ENCODE measurements at regions not wholly inside any gene's neighbourhood (a gene's known extent, or its start where the extent isn't known, plus 50 kb on each side); places are given as distances from the start of the nearest gene placed in this dataset.

DNA sequence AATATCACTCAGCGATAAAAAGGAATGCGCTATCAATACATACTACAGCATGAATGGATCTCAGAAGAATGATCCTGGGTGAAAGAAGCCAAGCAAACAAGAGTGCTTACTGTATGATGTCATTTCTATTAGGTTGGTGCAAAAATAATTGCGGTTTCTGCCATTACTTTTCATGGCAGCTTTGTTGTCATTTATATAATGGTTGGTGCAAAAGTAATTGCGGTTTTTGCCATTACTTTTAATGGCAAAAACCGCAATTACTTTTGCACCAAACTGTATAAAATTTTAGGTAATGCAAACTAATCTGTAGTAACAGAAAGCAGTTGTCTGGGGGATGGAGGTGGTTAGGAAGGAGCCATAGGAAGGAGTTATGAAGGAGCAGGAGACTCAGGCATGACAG, 318.3 kb upstream of the ZMIZ1 start:
- no peak for DNase-seq

DNA sequence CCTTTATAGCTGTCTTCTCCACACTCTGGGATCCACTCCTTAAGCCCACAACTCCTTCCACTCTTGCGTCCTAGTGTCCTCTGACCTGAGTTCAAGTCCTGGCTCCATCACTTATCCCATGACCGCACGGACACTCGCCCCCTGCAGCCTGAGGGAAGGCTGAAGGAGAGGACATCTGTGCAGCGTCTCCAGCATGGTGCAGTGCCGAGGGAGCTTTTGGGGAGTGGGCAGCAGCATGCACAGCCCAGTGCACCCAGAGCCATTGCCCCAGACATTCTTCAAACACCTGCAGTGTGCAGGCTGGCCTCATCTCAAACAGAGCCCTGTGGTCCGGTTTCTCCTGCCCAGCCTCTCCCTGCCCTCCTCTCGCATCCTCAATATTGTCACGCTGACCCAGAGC, 317.1 kb upstream of the ZMIZ1 start:
- no peak for DNase-seq

DNA sequence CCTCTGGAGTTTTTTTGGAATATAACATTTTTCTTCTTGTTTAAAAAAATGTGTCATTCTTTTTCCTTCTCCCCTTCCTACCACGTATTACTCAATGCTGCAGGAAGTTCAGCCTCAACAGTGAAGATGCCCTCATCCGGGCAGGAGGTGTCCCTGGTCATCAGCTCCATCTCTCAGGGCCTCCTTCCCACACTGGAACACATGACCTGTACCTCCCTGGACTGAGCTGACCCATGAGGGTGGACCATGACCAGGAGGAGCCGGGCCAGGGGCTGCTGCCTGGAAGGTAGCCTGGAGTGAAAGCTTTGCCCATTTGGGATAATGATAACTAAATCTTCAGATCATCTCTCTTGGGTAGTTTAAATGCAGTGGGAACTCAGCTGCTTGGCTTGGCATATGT, 316.5 kb upstream of the ZMIZ1 start:
- no peak for DNase-seq

DNA sequence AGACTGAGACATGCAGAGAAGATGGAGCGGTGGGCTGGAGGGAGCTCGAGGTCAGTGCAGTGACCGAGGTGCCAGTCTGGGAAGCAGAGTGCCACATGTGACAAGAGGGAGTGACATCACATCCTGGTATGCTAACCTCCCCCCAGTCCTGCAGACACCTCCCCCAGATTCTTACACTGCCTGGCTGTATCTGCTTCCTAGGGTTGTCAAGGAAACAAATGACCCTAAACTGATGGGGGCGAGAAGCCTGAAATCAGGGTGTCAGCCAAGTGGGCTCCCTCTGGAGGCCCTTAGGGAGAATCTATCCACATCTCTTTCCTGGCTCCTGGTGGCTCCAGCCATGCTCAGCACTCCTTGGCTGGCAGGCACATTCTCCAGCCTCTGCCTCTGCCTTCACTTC, 316.1 kb upstream of the ZMIZ1 start:
- no peak for DNase-seq

DNA sequence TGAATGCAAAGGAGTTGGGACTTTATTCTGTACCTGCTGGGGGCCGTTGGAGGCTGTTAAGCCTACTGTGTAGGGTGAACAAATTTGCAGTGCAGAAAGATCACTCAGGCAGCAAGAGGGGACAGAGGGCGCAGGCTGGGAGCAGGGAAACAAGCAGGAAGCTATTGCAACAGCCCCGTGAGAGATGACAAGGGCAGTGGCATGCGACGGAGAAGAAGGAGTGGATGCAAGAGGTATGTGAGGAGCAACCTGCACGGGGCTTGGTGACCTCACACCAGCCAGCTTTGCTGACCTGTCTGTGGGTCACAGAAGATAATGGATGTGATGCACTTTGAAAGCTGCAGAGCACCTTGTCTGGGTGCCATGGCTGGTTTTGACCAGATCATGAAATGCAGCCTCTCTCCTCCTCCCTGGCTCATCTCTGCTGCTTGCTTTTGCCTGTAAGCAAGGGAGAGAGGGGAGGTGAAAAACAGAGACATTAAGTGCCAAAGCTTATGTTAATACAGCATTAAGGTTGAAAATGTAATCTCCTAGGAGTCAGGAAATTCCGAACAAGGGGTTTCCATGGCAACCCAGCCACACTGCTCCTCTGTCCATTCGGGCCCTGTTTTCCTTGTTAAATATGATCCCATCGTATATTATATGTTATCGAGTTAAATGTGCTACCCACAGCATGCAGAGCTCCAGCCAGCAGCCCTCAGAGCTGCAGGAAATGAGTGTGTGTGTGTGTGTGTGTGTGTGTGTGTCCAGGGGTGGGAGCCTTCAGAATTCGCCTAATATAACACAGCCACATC, 314.3 kb upstream of the ZMIZ1 start:
- DNase-seq: no peak

DNA sequence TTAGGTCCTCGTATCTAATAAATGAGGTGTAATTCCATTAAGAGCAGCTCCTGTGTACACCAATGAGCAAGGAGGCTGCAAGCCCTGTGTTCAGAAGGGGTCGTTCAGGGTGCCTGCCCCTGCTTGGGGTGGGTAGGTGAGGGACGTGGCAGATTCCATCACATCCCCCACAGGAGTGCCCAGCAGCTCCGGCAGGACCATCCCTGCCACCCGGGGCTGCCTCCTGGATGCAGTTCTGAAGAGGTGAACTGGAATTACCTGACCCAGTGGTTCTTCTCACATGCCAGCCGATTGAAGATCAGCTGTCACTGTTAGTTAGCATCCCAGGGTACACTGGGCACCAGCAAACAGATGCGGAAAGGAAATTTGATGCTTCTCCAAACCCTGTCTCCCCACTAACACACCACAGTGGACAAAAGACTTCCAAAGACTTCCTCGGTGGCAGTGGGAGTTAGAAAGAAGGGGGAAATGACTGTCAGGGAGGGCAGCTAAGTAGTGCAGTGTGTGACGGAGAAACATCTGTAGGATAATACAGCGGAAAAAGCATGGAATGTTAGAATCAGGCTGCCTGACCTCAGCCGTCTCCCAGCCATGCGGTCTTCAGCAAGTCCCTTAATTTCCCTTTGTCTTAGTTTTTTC, 313.6 kb upstream of the ZMIZ1 start:
- no peak for DNase-seq

DNA sequence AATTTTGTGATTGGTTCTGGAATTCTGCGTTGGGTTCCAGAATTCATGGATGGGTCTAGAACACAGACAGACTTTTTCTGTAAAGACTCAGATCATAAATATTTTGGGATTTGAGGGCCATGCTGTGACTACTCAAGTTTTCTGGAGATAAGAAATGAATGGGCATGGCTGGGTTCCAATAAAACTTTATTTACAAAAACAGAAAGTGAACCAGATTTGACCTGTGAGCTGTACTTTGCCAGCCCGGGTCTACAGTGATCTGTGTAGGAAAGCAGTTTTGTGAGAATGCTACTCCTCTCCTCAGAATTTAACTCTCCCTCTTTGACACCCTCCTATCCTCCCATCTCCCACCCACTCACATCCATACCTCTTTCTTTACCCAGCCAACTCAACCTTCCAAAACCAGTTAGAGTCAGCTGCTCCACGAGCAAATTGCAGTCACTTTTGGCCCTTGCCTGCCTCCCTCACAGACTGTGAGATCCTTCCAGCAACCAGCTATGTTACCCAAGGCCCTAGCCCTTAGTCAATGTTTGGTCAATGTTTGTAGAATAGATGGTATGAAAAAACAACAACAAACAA, 312.8 kb upstream of the ZMIZ1 start:
- no peak for DNase-seq

DNA sequence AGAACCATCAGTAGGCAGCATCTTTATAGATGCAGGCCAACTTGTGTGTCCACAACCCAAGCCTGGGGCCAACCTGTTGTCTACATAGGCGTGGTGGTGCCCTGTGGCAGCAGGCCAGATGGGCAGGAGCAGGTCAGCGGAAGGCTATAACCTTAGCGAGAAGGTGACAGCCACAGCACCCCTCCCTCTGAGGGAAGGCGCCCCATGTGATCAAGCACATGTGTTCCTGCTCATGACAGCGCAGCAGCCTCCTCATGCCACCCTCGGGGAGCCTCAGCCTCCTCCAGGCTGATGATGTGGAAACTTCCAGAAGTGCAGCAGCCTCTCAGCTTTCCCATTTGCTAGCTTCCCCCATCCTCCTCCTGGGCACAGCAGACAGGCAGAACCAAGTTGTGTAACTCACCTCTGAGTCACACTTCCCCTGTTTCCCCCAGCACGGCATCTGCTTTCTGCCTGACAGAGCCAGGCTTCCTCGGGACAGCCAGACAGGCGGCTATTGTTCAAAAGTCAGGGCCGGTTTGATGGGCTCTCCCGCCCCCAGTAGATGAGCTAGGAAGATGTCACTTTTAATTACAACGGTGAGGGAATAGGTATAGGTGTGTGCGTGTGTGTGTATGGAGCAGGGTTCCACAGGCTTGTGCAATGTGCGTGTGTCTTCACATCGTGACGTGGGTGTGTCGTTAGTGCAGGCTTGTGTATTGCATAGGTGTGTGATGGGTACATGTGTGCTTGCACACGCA, 312.0 kb upstream of the ZMIZ1 start:
- no peak for DNase-seq

DNA sequence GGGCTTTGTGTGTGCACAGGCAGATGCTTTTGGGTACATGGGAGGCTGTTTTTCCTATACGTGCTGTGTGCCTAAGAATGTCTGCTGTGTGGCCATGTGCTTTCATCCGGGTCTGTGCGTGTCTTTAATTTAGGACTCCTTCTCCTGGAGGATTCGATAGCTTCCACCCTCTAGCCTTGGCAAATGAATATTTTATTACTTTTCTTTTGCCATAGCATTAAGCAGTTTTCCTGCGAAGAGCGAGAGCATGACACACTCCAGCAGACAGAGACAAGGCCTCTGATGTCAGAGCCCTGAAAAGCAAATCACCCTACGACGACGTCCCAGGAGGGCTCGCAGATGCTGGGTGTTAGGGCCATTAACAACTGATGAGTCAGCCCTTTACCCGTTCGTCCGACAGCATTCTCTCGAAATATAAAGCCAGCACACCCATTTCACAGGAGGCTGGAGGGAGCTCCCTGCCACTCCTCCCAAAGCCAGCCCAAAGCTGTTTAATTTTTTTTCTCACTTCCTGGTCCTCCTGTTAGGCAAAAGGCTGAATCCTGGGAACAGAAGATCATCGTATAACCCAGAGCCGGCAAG, 311.3 kb upstream of the ZMIZ1 start:
- DNase-seq: no peak

DNA sequence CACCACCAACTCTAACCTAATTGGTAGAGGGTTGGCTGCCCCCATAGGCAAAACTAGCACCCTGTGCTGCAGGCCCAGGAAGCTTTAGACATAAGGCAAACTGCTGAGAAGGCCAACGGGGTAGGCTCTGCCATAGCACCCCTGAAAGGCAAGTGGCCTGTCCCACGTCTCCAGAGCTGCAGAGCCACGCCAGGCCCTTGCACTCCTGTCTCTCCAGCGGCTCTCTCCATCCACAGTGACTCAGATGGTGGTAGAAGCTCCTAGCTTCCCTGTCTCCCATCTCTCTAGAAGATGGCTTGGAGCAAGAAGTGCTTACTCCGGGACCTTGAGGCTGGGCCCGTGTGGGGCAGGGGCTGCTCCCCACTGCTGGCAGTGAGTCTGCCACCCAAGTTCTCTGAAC, 310.6 kb upstream of the ZMIZ1 start:
- no peak for DNase-seq

DNA sequence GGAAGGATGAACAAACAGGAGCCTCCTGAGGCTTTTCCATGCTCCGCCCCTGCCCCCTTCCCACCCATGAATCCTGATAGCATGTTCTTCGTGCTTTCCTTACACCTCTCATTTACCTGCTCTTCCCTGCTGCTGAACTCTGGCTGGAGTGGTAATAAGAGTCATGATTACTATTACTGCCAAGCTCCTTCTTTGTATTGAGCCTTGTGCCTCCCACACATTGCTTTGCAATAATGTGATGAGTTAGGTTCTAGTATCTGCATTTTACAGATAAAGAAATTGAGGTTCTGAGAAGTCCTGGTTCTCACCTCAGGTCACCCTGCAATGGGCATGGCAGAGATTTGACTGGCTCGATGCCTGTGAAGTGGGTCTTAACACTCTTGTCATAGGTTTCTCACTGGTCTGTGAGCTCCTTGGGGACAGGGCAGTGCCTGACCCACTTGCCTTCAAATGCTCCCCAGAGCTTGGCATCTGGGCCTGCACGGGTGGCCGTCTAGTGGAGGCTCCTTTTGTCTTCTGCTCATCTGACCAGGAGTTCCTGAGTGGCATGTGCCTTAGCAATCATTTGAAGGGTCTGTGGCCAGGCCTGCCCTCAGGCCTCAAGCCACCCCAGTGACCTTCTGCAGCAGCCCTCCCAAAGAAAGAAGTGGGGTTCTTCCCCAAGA, 309.2 kb upstream of the ZMIZ1 start:
- no peak for DNase-seq

DNA sequence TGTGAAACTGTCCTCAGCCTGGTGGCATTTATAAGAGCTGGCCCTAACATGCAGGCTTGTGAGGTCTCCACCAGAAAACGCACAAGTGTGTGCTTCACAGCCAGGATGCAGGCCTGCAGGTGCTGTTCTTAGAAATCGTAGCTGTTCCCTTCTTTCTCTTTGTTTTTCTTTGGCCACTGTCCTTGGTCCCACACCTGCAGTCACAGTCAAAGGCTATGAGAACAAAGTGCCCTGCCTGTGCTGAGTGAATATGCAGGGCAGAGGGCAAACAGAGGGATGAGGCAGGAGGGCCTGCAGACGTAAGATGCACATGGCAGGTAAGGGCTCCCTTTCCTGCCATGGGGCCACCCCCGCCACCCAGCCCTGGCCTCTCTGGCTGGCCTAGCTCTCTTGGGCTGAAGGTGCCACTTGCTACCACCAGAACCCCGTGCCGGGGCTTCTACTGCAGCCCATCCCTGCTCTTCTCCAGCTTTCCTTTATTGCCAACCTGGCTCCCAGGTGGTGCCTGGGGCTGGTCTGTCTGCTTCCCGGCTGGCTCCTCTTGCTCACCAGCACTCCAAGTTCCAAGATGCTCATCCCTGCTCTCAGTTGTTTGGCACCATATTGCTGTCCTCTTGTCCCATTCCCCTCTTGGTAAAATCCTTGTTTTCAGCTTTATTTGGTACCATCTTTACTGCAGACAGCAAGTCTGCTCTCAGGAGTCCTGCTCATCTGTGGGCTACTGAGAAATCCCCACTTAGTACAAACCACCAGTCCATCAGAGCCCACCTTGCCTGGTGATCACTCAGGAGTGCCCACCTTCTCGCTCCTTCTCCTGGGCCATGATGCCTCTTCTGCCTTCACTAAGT, 308.1 kb upstream of the ZMIZ1 start:
- DNase-seq: no peak

DNA sequence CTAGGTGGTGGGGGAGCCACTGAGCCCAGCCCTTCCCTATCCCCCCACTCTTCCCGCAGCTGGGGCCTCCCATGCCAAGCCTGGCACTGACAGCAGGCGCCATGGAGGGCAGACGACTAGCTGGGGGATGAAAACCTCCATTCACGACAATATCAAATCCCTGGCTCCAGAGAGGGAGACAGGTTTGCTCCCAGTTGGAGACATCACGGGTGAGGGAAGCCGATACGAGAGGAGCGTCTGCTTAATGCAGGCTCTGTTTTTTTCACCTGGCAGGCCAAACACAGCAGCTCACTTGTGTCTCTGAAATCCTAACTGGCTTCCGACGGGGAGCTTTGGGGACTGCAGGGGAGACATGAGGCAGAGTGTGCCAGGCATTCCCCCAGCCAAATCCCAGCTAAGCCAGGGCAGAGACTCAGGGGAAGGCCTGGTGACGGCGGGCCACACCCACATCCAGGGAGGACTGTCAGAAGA, 307.4 kb upstream of the ZMIZ1 start:
- no peak for DNase-seq

DNA sequence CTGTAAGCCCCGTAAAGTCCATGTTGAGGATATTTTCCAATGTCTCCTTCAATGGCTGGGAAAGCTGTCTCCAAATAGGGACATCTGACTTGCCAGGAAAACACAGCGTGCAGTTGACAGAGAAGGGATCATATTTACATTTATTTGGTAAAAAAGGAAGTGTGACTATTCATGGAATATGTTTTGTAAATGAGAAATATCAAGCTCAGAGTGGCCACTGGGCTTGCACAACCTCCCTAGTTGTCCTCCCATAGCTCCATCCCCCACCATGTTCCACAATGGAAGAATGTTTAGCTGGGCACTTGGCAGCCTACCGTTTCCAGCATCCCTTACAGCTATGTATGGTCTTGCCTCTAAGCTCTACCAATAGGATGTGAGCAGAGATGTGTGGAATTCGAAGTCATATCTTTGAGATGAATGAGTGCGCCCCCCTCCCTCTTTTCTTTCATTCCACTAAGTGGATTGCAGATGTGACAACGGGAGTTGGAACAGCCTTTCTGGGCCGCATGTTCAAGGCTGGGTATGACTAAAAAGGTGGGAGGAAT, 306.6 kb upstream of the ZMIZ1 start:
- DNase-seq: no peak

DNA sequence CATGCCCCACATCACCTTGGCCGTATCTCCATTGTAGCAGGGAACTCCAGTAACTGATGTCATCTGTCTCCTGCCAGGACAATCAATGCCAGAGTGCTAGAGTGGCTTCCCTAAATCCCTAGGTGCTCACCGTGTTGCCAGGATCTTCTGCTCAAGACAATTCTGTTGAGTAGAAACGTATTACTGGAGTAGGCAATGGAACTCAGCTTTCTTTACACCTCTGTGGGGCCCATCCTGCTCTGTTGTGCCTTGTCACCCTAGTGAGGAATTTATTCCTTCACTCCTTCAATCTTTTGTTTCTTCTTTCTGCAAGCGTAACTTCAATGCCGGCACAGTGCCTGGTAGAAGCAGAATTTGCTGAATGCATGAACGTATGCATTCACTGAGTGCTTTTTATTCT, 305.5 kb upstream of the ZMIZ1 start:
- DNase-seq: no peak

DNA sequence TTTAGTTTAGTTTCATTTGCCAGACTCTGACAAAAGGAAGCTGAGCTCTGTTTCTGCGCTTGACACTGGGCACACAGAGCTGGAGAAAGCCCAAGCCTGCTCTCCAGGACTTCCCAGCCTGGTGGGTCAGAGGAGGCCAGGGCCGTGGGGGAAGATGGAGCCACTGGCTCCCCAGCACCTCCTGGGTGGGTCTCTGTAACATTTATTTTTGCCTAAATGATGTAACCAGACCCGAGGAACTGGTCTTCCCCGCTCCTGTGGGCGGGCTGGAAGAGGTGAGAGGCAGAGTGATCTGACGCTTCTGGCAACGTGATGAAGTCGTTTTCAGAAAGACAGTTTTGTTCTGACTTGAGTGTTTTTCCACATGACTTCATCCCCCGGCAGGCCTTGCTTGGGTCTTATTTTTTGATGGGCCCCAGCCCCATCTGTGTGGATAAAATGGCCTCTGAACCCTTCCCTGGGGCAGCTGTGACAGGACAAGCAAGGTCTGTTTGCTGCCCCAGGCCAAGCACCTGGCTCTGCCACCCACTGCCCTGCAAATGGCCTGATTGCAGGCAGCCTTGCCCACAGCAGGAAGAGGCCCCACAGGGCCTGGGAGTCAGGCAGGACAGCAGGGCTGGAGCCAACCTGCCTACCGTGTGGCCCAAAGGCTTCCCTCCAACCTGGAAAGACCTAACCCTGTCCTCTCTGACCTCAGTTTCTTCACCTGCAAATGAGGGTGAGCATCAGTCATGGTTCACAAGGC, 304.9 kb upstream of the ZMIZ1 start:
- no peak for DNase-seq

DNA sequence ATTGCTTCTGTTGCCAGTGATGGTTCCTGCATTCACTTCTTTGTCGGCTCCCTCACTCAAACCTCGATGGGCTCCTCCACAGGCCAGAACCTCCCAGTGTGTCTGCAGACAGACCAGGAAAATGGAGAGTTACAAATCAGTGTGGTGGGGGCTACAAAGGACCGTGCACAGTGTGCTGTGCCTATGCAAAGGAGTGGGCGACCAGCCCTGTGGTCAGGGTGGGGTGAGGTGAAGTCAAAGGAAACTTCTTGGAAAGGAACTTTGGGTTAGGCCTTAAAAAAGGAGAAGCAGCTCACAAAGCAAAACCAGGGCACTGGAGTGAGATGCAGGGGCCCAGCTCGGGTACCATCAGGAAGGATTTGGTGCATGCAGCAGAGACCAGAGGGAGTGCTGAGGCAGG, 304.3 kb upstream of the ZMIZ1 start:
- no peak for DNase-seq

DNA sequence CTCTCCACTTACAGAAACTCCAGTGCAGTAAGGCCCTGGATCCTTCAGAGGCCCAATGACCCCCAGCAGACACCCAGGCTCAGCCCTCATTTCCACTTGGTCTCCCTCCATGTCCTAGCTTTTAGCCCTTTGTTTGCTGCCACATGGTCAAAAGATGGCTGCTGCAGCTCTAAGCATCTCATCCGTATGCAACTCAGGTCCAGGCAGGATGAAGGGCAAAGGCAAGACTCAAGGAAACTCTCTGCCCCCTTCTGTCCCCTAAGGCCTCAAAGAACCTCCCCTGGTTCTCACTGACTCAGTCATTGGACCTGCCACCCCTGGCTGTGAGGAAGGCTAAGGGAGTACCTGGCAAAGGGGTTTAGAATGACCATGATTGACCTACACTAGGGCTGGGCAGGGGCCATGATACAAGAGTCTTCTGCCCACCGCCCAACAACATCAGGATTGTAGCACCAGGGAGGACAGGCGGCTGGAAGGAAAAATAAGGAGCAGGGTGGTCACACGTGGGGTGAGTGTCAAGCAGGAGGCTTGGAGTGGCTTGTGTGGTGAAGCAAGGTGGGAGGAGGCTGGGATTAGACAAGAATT, 303.8 kb upstream of the ZMIZ1 start:
- DNase-seq: no peak

DNA sequence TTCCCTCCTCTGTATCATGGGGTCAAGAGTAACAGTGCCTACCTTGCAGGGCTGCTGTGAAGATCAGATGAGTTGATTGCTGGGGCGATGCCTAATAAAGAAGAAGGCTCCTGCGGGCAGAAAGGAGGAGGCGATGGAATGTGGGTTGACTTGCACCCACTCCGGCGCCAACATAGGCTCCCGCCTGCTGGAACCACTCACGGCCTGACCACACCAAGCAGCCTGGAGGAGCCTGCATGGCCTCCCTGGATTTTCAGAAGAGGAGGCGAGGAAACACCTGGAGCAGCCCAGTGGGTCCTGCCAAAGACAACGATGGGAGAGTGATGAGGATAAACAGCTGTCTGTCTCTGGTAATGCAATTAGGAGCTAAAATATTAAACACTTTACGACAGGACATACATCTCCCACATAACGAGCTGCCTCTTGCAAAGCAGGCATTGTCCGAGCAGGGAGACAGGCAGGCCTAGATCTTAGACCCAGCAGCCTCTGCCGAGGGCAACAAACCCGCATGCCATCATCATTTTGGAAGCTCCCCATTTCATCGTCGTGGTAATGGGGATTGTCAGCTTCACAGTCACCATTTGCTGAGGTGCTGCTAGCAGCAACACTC, 302.9 kb upstream of the ZMIZ1 start:
- DNase-seq: no peak

DNA sequence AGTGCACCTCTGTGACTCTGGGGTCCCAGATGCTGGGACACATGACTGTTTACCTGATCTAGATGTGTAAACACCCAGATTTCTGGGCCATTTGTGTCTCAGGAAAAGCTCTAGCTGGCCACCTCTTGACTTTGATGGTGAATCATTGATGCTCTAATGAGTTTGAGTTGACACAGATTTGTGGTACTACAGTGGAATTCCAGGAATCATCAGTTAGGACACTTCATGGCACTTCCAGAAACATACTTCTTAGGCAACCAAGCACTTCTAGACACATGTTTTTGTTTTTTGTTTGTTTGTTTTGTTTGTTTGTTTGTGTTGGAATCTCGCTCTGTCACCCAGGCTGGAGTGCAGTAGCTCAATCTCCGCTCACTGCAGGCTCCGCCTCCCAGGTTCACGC, 302.2 kb upstream of the ZMIZ1 start:
- DNase-seq: no peak
